ENCODE measurements at regions not wholly inside any gene's neighbourhood (a gene's known extent, or its start where the extent isn't known, plus 50 kb on each side); places are given as distances from the start of the nearest gene placed in this dataset.

- TF ChIP-seq CTCF (IDR thresholded peaks at IDR 0.05) (no peak), EZH2 (IDR thresholded peaks at IDR 0.05; ENCODE audit: borderline replicate concordance, insufficient read depth, low read depth, low read length, poor library complexity, severe bottlenecking) (no peak)
Measured at GRCh38 chr7:106167439-106168136, 55.5 kb upstream of the SYPL1 start.

Data from B cell (primary cell).